IMR-90 (cell line): ENCODE measurements at regions not wholly inside any gene's neighbourhood (a gene's known extent, or its start where the extent isn't known, plus 50 kb on each side); places are given as distances from the start of the nearest gene placed in this dataset.

Experiments
- BHLHE40 ChIP-seq: fragments of 150-350 bp; IDR thresholded peaks from 2 replicates; pipeline ENCODE4 v1.6.1; 2016; ENCODE audit warnings: mild to moderate bottlenecking, low read depth, low read length
- ELK1 ChIP-seq: fragments of 150-350 bp; IDR thresholded peaks from 2 replicates; pipeline ENCODE4 v1.6.1; 2016; ENCODE audit warnings: low read depth, mild to moderate bottlenecking, low read length, moderate library complexity, borderline replicate concordance
- FOS ChIP-seq: fragments of 150-350 bp; IDR thresholded peaks from 2 replicates; pipeline ENCODE4 v1.6.1; 2016; ENCODE audit warnings: low read depth, low read length
- MAFK ChIP-seq: IDR thresholded peaks from 2 replicates; pipeline ENCODE4 v1.6.1; 2012; ENCODE audit warnings: low read depth, low read length, improper control_type of control experiment
- MAZ ChIP-seq: IDR thresholded peaks from 2 replicates; pipeline ENCODE4 v1.6.1; 2012; ENCODE audit warnings: low read depth, mild to moderate bottlenecking, low read length, improper control_type of control experiment, moderate library complexity, borderline replicate concordance
- POLR2A ChIP-seq: IDR thresholded peaks from 2 replicates; pipeline ENCODE4 v1.6.1; 2012; ENCODE audit warnings: mild to moderate bottlenecking, low read depth, low read length
- RAD21 ChIP-seq: IDR thresholded peaks from 2 replicates; pipeline ENCODE4 v1.6.1; 2012; ENCODE audit warnings: low read length, improper control_type of control experiment
- RFX5 ChIP-seq: IDR thresholded peaks from 2 replicates; pipeline ENCODE4 v1.8.0; 2012; ENCODE audit warnings: low read depth, mild to moderate bottlenecking, low read length, moderate library complexity
- SMC3 ChIP-seq: fragments of 150-350 bp; IDR thresholded peaks from 2 replicates; pipeline ENCODE4 v1.6.1; 2016; ENCODE audit warnings: low read depth, mild to moderate bottlenecking, antibody characterized with exemption, low read length, moderate library complexity
- TF ChIP-seq, protein P1 (sequence below): conservative IDR thresholded peaks from 2 replicates; pipeline ENCODE4 v1.5.1; 2012; ENCODE audit warnings: mild to moderate bottlenecking, low read depth, low read length, improper control_type of control experiment
- TF ChIP-seq, protein P2 (sequence below): fragments of 150-350 bp; IDR thresholded peaks from 2 replicates; pipeline ENCODE4 v1.6.1; 2017; ENCODE audit warnings: mild to moderate bottlenecking, antibody characterized with exemption, low read length, low read depth

GRCh38 chr15:56812961-56813360, 79.7 kb upstream of the ZNF280D start:
- TF ChIP-seq, protein P1, sequence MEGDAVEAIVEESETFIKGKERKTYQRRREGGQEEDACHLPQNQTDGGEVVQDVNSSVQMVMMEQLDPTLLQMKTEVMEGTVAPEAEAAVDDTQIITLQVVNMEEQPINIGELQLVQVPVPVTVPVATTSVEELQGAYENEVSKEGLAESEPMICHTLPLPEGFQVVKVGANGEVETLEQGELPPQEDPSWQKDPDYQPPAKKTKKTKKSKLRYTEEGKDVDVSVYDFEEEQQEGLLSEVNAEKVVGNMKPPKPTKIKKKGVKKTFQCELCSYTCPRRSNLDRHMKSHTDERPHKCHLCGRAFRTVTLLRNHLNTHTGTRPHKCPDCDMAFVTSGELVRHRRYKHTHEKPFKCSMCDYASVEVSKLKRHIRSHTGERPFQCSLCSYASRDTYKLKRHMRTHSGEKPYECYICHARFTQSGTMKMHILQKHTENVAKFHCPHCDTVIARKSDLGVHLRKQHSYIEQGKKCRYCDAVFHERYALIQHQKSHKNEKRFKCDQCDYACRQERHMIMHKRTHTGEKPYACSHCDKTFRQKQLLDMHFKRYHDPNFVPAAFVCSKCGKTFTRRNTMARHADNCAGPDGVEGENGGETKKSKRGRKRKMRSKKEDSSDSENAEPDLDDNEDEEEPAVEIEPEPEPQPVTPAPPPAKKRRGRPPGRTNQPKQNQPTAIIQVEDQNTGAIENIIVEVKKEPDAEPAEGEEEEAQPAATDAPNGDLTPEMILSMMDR = no peak
- no peak for TF ChIP-seq POLR2A
- TF ChIP-seq ELK1 = no peak
- TF ChIP-seq MAFK = no peak
- no peak for TF ChIP-seq SMC3
- TF ChIP-seq MAZ = no peak
- TF ChIP-seq BHLHE40 = no peak
- TF ChIP-seq, protein P2, sequence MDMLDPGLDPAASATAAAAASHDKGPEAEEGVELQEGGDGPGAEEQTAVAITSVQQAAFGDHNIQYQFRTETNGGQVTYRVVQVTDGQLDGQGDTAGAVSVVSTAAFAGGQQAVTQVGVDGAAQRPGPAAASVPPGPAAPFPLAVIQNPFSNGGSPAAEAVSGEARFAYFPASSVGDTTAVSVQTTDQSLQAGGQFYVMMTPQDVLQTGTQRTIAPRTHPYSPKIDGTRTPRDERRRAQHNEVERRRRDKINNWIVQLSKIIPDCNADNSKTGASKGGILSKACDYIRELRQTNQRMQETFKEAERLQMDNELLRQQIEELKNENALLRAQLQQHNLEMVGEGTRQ = no peak
- TF ChIP-seq RAD21 = no peak
- TF ChIP-seq RFX5 = no peak
- no peak for TF ChIP-seq FOS
